Brain microvascular endothelial cell (primary cell): ENCODE measurements at regions not wholly inside any gene's neighbourhood (a gene's known extent, or its start where the extent isn't known, plus 50 kb on each side); places are given as distances from the start of the nearest gene placed in this dataset.

Experiments
- DNase-seq: peaks from one replicate; pipeline ENCODE4 v3.0.0-alpha.2; 2020
- H3K27ac ChIP-seq: fragments of 250-450 bp; sonication (Bioruptor Pico); 2 replicates; pipeline ENCODE4 v1.5.1; 2020; ENCODE audit warnings: mild to moderate bottlenecking, moderate library complexity
- H3K27me3 ChIP-seq: fragments of 250-450 bp; sonication (Bioruptor Pico); replicated peaks from 2 replicates; pipeline ENCODE4 v1.5.1; 2020; ENCODE audit warnings: mild to moderate bottlenecking
- H3K36me3 ChIP-seq: fragments of 250-450 bp; sonication (Bioruptor Pico); replicated peaks from 2 replicates; pipeline ENCODE4 v1.5.1; 2020; ENCODE audit warnings: mild to moderate bottlenecking
- H3K4me3 ChIP-seq: 2 replicates; pipeline ENCODE4 v1.5.1; 2011; ENCODE audit warnings: low read depth, mild to moderate bottlenecking, control low read depth, low read length, moderate library complexity
- CTCF ChIP-seq: IDR thresholded peaks from 2 replicates; pipeline ENCODE4 v1.5.1; 2011; ENCODE audit warnings: low read depth, mild to moderate bottlenecking, moderate library complexity, low read length, control low read depth, inconsistent platforms; ENCODE audit errors: missing control alignments
- in situ Hi-C: cut with HindIII; loops from 2 replicates; pipeline ENCODE4 v1.10.0; 2017; ENCODE audit warnings: low sequenced_read_pairs, low pct_ligation_motif_present

GRCh38 chr20:55583036-55583435, 422.3 kb downstream of the CBLN4 start:
- in situ Hi-C loops: no loop called here
- no peaks in the 10 kb centered on the region for H3K27me3 ChIP-seq
- H3K36me3 ChIP-seq: no peaks in the 10 kb centered on the region
- TF ChIP-seq CTCF: no peak
- H3K27ac ChIP-seq: no peak overlapping the region
- H3K4me3 ChIP-seq: no peak overlapping the region
- DNase-seq: no peak

- TF ChIP-seq CTCF: no peak
- Histone ChIP-seq H3K4me3 (no peak overlapping the region), H3K27ac (no peak overlapping the region), H3K36me3 (no peaks in the 10 kb centered on the region), H3K27me3 (no peaks in the 10 kb centered on the region)
- in situ Hi-C loops: no loop called here
- DNase-seq: no peak
Observed at GRCh38 chr20:55582498-55582897, 422.8 kb downstream of the CBLN4 start.

GRCh38 chr20:55581519-55581918, 423.8 kb downstream of the CBLN4 start:
- no peaks in the 10 kb centered on the region for H3K27me3 ChIP-seq
- no peak overlapping the region for H3K4me3 ChIP-seq
- H3K27ac ChIP-seq: no peak overlapping the region
- no peaks in the 10 kb centered on the region for H3K36me3 ChIP-seq
- no peak for DNase-seq
- in situ Hi-C loops: no loop called here
- TF ChIP-seq CTCF: no peak

GRCh38 chr20:55580475-55580874, 424.8 kb downstream of the CBLN4 start:
- H3K4me3 ChIP-seq: no peak overlapping the region
- H3K36me3 ChIP-seq: no peaks in the 10 kb centered on the region
- no peak for TF ChIP-seq CTCF
- no peak for DNase-seq
- H3K27me3 ChIP-seq: no peaks in the 10 kb centered on the region
- in situ Hi-C loops: no loop called here
- H3K27ac ChIP-seq: no peak overlapping the region

- Histone ChIP-seq H3K27ac (no peak overlapping the region), H3K4me3 (no peak overlapping the region), H3K36me3 (no peaks in the 10 kb centered on the region), H3K27me3 (no peaks in the 10 kb centered on the region)
- TF ChIP-seq CTCF: no peak
- no peak for DNase-seq
- in situ Hi-C loops: no loop called here
Observed at GRCh38 chr20:55579802-55580201, 425.5 kb downstream of the CBLN4 start.

GRCh38 chr20:55576981-55577380, 428.3 kb downstream of the CBLN4 start:
- Histone ChIP-seq H3K36me3 (no peaks in the 10 kb centered on the region), H3K4me3 (no peak overlapping the region), H3K27ac (no peak overlapping the region), H3K27me3 (no peaks in the 10 kb centered on the region)
- DNase-seq: no peak
- no peak for TF ChIP-seq CTCF
- in situ Hi-C loops: no loop called here
